Choroid plexus epithelial cell (primary cell): ENCODE measurements at regions not wholly inside any gene's neighbourhood (a gene's known extent, or its start where the extent isn't known, plus 50 kb on each side); places are given as distances from the start of the nearest gene placed in this dataset.

ENCODE experiments used
- DNase-seq: peaks from one replicate; pipeline ENCODE4 v3.0.0-alpha.2; 2010; ENCODE audit warnings: low read depth
- H3K4me3 ChIP-seq: 2 replicates; pipeline ENCODE4 v1.5.1; 2011; ENCODE audit warnings: low read depth, mild to moderate bottlenecking, control low read depth, low read length, moderate library complexity
- TF ChIP-seq, protein P1 (sequence below): conservative IDR thresholded peaks from 2 replicates; pipeline ENCODE4 v1.5.1; 2011; ENCODE audit warnings: low read depth, mild to moderate bottlenecking, control low read depth, inconsistent platforms, low read length, moderate library complexity

DNA sequence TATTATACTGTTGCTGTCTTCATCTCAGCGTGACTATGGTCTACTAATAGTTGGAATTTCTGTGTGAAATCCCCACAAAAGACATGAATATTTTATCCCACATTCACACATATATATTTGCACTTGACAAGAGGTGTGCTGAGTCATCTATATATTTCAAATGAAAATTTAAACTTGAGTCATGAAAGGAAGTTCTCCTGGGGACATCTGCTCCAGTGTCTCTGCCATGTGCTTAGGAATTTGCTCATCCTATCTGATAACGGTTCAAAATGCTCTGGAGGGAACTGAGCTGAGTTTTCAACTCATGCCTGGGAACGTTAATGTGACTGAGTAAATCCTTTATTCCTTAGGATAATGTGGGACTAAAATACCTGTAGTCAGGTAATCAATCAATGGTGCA lies 326.2 kb upstream of the MEX3C start:
- TF ChIP-seq, protein P1, sequence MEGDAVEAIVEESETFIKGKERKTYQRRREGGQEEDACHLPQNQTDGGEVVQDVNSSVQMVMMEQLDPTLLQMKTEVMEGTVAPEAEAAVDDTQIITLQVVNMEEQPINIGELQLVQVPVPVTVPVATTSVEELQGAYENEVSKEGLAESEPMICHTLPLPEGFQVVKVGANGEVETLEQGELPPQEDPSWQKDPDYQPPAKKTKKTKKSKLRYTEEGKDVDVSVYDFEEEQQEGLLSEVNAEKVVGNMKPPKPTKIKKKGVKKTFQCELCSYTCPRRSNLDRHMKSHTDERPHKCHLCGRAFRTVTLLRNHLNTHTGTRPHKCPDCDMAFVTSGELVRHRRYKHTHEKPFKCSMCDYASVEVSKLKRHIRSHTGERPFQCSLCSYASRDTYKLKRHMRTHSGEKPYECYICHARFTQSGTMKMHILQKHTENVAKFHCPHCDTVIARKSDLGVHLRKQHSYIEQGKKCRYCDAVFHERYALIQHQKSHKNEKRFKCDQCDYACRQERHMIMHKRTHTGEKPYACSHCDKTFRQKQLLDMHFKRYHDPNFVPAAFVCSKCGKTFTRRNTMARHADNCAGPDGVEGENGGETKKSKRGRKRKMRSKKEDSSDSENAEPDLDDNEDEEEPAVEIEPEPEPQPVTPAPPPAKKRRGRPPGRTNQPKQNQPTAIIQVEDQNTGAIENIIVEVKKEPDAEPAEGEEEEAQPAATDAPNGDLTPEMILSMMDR = no peak
- DNase-seq = no peak
- H3K4me3 ChIP-seq = no peak overlapping the region

DNA sequence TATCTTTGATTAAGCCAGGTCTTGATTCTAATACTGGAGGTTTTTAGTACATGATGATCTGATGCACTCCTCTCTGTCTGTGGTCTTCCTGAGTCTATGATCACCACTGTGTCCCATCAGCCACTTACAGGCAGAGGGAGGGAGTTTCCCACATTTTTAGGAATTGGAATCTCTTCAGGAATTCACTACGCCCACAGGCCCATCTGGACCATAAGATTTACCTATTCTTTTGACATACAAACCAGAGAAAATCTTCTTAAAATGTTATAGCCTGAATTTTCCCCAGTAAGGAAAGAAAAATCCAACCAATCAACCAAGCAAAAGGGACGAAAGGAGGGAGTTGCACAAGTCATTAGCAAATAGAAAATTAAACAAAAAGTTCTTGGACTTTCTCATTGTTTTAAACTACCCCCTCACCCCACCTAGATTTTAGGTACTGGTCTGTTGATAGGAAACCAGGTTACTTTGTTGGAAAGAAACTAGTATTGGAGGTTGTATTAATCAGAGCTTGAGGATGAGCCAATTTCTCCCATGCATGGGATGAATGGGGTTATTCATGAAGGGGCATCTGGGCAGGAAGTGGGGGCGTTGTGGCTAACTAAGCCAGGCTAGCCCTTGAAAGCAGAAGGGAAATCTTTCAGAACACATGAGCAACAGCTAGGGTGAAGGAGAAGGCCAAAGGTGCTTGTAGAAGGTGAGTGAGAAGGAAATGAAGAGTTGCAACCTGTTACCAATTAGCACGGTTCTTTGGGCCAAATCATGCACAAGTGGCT lies 328.2 kb upstream of the MEX3C start:
- no peak overlapping the region for H3K4me3 ChIP-seq
- no peak for DNase-seq

DNA sequence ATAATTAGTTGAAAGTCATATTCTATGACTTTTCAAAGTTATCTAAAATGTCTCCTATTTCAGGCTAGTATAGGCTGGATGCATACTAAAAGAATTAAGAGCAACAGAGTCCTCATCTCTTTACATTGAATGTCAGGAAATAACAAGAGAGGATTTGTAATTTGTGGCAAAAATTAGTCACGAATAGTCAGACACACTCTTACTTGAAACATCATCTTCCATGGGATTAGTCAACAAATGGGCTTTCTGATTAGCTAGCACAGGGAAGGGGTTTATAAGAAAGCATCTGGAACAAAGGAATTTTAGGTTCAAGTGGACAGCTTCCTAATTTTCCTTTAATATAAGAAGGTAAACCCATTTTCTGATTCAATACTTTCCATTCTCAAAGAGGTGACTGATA lies 330.3 kb upstream of the MEX3C start:
- no peak for DNase-seq
- H3K4me3 ChIP-seq = no peak overlapping the region
- TF ChIP-seq, protein P1 = no peak

More for the DNA sequence above, 328.2 kb upstream of the MEX3C start:
- TF ChIP-seq, protein P1 = no peak

DNA sequence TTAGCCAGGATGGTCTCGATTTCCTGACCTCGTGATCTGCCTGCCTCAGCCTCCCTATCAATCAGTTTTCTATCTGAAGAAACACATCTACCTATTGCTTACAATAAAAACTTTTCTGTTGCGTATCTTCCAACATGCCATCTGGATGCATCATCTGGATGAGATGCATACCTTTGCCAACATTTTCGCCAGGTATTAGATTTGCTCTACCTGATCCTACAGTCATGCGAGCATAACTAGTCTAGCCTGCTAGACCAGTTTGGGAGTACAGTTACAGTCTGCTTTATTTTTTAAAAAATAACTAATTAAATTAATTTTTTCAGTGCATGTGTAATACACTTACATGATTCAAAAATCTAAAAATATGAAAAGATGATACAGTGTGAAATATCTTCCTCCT lies 334.0 kb upstream of the MEX3C start:
- H3K4me3 ChIP-seq = no peak overlapping the region
- DNase-seq = no peak
- TF ChIP-seq, protein P1 = no peak

DNA sequence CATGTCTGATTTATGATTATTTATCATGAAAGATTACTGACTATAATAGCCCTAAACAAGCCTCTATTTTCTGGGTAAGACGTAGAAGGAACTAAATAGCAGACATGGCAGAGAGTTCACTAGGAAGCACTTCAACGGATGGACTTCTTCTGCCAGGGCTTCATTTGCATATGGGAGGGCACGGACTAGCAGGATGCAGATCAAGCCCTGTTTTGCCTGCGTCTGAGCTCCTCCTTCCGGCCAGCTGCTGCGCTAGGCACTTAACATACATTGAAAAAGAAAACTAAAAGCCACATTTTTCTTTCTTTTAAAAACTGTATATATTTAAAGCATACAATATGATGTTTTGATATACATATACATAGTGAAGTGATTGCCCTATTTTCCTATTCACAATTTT lies 340.0 kb upstream of the MEX3C start:
- peak; percentile 54 for DNase-seq
- TF ChIP-seq, protein P1 = peak; percentile 54
- no peak overlapping the region for H3K4me3 ChIP-seq

DNA sequence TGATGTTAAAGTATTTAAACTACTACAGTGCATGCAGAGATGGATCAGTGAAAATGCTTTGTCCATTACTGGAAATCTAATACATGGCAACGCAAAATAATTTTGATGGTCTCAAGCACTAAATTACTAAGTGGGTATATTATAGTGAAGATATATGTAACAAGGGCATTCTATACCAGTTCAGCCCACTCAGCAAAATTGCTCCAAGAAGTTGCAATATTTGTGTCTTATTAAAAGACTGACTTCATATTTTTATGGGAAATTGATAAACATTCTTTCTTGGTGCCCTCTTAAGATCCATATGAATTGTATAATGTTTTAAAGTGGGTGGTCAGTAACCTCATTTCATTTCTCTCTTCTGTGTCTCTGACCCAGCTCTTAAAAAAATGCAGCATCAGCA lies 343.1 kb upstream of the MEX3C start:
- TF ChIP-seq, protein P1 = no peak
- DNase-seq = no peak
- no peak overlapping the region for H3K4me3 ChIP-seq

DNA sequence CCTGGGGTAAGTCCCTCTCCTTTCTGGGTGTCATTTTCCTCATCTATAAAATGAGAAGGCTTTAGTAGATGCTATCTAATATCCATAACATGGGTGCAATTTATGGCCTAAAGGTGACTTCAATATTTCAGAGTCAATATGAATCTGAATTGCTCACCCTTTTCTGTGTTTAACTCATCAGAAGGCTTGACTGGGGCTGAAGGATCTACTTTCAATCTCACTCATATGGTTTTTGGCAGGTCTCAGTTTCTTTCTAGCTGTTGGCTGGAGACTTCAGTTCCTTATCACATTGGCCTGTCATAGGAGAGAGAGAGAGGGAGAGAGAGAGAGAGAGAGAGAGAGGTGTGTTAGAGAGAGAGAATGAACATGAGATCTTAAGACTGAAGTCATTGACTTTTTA lies 343.7 kb upstream of the MEX3C start:
- H3K4me3 ChIP-seq = no peak overlapping the region
- no peak for DNase-seq
- TF ChIP-seq, protein P1 = no peak
